Kidney (tissue), 13 donors: ENCODE measurements at regions not wholly inside any gene's neighbourhood (a gene's known extent, or its start where the extent isn't known, plus 50 kb on each side); places are given as distances from the start of the nearest gene placed in this dataset.

Experiments used
- DNase-seq, 5 donors: peaks; one replicate each; pipeline ENCODE4 v3.0.0-alpha.2; 2013 to 2020
- FAIRE-seq: peaks from 2 replicates; lab custom pipeline; 2012; peaks lifted over from hg19 to GRCh38; lab: Jason Lieb, UNC
- H3K27ac ChIP-seq, 2 donors: one replicate each; pipeline ENCODE4 v1.7.0; 2013; ENCODE audit warnings: low read depth in 2 of 2, low read length in 2 of 2, inconsistent platforms in 1 of 2
- H3K27me3 ChIP-seq: one replicate; pipeline ENCODE4 v1.7.1; 2013; ENCODE audit warnings: low read length, inconsistent platforms; ENCODE audit not compliant: control insufficient read depth, insufficient read depth
- H3K36me3 ChIP-seq, 3 donors: one replicate each; pipeline versions ENCODE4 v1.7.0 to v1.7.1; 2013; ENCODE audit warnings: low read length in 3 of 3, control low read depth in 1 of 3, inconsistent platforms in 1 of 3; ENCODE audit not compliant: insufficient read depth in 3 of 3, control insufficient read depth in 2 of 3
- H3K4me1 ChIP-seq, 3 donors: one replicate each; pipeline versions ENCODE4 v1.7.0 to v1.7.1; 2013; ENCODE audit warnings: low read length in 3 of 3, inconsistent platforms in 1 of 3, low read depth in 1 of 3; ENCODE audit not compliant: control insufficient read depth in 2 of 3, insufficient read depth in 2 of 3
- H3K4me3 ChIP-seq, 3 donors: one replicate each; pipeline versions ENCODE4 v1.7.0 to v1.8.1; 2013; ENCODE audit warnings: low read length in 3 of 3, control low read depth in 1 of 3, inconsistent platforms in 1 of 3
- H3K9ac ChIP-seq, 3 donors: one replicate each; pipeline versions ENCODE4 v1.7.0 to v1.7.1; 2013; ENCODE audit warnings: low read length in 3 of 3, control low read depth in 1 of 3, inconsistent platforms in 1 of 3
- H3K9me3 ChIP-seq, 3 donors: one replicate each; pipeline versions ENCODE4 v1.7.0 to v1.7.1; 2013; ENCODE audit warnings: low read length in 3 of 3, control low read depth in 1 of 3, inconsistent platforms in 1 of 3; ENCODE audit not compliant: control insufficient read depth in 2 of 3, insufficient read depth in 1 of 3
- intact Hi-C: fragments of 100-400 bp; cut with DNase I; formaldehyde crosslinking; loops from one replicate; pipeline ENCODE4 v1.11.1; 2022
- TF ChIP-seq, protein P1 (sequence below): IDR thresholded peaks from 3 replicates; pipeline ENCODE4 v1.5.1; 2012; ENCODE audit warnings: mild to moderate bottlenecking, moderate library complexity, borderline replicate concordance; ENCODE audit not compliant: insufficient read depth; ENCODE audit errors: extremely low read depth
- donor health status: control.
- donor health status: control.
- donor health status: control.
- donor health status: control.
- donor health status: control.
- donor health status: DM: yes; HTN: yes; CAD: no.
- donor health status: Normal renal cell carcinoma (clear cell type).

DNA sequence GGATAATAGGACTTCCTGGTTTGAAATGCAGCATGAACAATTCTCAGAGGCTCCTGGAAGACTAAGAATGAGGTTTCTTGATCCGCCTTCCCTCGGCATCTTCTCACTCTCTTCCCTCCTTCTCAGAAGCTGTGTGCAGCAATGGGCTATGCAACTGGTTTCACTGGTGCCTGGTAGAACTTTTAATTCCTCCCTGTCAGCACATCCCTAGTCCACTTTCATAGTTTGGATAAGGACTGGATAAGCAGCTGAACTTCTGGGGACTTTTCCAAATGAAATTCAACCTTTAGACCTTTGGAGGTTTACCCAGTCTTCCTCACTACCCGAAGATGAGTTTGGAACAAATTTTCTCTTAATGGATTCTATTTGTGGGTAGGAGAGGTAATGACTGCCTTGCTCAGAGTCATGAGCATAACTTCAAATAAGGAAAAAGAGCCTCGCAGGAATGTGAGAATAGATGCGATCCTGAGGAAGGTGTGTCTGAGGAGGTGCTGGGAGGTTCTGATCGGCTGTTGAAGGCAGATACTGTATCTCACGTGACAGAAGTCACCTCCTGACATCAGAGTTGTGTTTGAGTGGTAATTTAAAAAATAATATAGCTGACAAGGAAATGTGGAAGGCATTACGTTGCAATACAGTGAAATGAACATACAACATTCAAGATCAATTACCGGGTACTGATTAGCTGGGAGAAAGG is 56.0 kb upstream of the HAND2 start:
- intact Hi-C loops = no loop called here
- FAIRE-seq (no peak), DNase-seq (no peak)
- Histone ChIP-seq H3K27me3 (no peaks in the 10 kb centered on the region), H3K4me3 (no peak overlapping the region), H3K4me1 (no peaks in the 10 kb centered on the region), H3K9ac (no peak overlapping the region), H3K27ac (no peak overlapping the region), H3K36me3 (no peaks in the 10 kb centered on the region), H3K9me3 (no peaks in the 10 kb centered on the region)
- TF ChIP-seq, protein P1, sequence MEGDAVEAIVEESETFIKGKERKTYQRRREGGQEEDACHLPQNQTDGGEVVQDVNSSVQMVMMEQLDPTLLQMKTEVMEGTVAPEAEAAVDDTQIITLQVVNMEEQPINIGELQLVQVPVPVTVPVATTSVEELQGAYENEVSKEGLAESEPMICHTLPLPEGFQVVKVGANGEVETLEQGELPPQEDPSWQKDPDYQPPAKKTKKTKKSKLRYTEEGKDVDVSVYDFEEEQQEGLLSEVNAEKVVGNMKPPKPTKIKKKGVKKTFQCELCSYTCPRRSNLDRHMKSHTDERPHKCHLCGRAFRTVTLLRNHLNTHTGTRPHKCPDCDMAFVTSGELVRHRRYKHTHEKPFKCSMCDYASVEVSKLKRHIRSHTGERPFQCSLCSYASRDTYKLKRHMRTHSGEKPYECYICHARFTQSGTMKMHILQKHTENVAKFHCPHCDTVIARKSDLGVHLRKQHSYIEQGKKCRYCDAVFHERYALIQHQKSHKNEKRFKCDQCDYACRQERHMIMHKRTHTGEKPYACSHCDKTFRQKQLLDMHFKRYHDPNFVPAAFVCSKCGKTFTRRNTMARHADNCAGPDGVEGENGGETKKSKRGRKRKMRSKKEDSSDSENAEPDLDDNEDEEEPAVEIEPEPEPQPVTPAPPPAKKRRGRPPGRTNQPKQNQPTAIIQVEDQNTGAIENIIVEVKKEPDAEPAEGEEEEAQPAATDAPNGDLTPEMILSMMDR = no peak

- DNase-seq (no peak), FAIRE-seq (no peak)
- no peaks in the 10 kb centered on the region for H3K9me3 ChIP-seq
- H3K27ac ChIP-seq = no peak overlapping the region
- H3K9ac ChIP-seq = no peak overlapping the region
- intact Hi-C loops = no loop called here
- H3K27me3 ChIP-seq = no peaks in the 10 kb centered on the region
- TF ChIP-seq, protein P1 = no peak
- no peaks in the 10 kb centered on the region for H3K4me1 ChIP-seq
- H3K36me3 ChIP-seq = no peaks in the 10 kb centered on the region
- H3K4me3 ChIP-seq = no peak overlapping the region
Observed at GRCh38 chr4:173584506-173584905, 54.5 kb upstream of the HAND2 start.
